ENCODE measurements at regions not wholly inside any gene's neighbourhood (a gene's known extent, or its start where the extent isn't known, plus 50 kb on each side); places are given as distances from the start of the nearest gene placed in this dataset.
"Not testable (repeated sequence)": the region's sequence is repeated elsewhere in the genome, so short reads cannot be mapped to it uniquely, and the experiment has no call there.

GRCh38 chr10:23786594-23786993 lies 347.7 kb downstream of the OTUD1 start:
- no peak overlapping the region for H3K27ac ChIP-seq (ENCODE audit: low read depth, low read length)
- no peaks in the 10 kb centered on the region for H3K27me3 ChIP-seq (ENCODE audit: control insufficient read depth in 2 of 2, insufficient read depth in 2 of 2, low read length in 2 of 2)
- Mint-ChIP-seq H3K4me1 (no peaks in the 10 kb centered on the region), H3K4me3 (no peak overlapping the region), H3K36me3 (no peaks in the 10 kb centered on the region), H3K27ac (no peak overlapping the region), H3K27me3 (peaks cover 0 to 28% (median 12%) of the 10 kb centered on the region in 5 donors), H3K9me3 (peaks cover 0 to 2% (median 0%) of the 10 kb centered on the region in 11 donors)
- H3K9me3 ChIP-seq (ENCODE audit: control insufficient read depth in 2 of 3, low read length in 3 of 3): no peaks in the 10 kb centered on the region
- no peaks in the 10 kb centered on the region for H3K4me1 ChIP-seq (ENCODE audit: control insufficient read depth in 2 of 2, insufficient read depth in 2 of 2, low read length in 2 of 2)
- intact Hi-C loops (cut with micrococcal nuclease): no loop called here
- CTCF ChIA-PET: no interaction called here
- no peak for ATAC-seq
- H3K36me3 ChIP-seq (ENCODE audit: control insufficient read depth in 2 of 3, insufficient read depth in 3 of 3, low read length in 3 of 3): no peaks in the 10 kb centered on the region
- H3K4me3 ChIP-seq (ENCODE audit: low read length): no peak overlapping the region
- DNase-seq: no peak
- POLR2A ChIA-PET: no interaction called here

- intact Hi-C loops (cut with micrococcal nuclease): no loop called here
- no peak overlapping the region for H3K4me3 Mint-ChIP-seq
- H3K27me3 Mint-ChIP-seq: no peaks in the 10 kb centered on the region
- Histone ChIP-seq H3K4me3 (ENCODE audit: low read length) (no peak overlapping the region), H3K27me3 (ENCODE audit: control insufficient read depth in 2 of 2, insufficient read depth in 2 of 2, low read length in 2 of 2) (no peaks in the 10 kb centered on the region), H3K36me3 (ENCODE audit: control insufficient read depth in 2 of 3, insufficient read depth in 3 of 3, low read length in 3 of 3) (no peaks in the 10 kb centered on the region), H3K27ac (ENCODE audit: low read depth, low read length) (no peak overlapping the region), H3K4me1 (ENCODE audit: control insufficient read depth in 2 of 2, insufficient read depth in 2 of 2, low read length in 2 of 2) (no peaks in the 10 kb centered on the region), H3K9me3 (ENCODE audit: control insufficient read depth in 2 of 3, low read length in 3 of 3) (no peaks in the 10 kb centered on the region)
- H3K9me3 Mint-ChIP-seq: peaks cover 0 to 4% (median 0%) of the 10 kb centered on the region in 11 donors
- H3K4me1 Mint-ChIP-seq: peaks cover 0 to 3% (median 0%) of the 10 kb centered on the region in 7 donors
- H3K36me3 Mint-ChIP-seq: no peaks in the 10 kb centered on the region
- ATAC-seq (no peak), DNase-seq (no peak)
- H3K27ac Mint-ChIP-seq: no peak overlapping the region
- ChIA-PET POLR2A (no interaction called here), CTCF (no interaction called here)
These were observed 354.7 kb downstream of the OTUD1 start for GRCh38 chr10:23793577-23793976.

- H3K4me1 ChIP-seq (ENCODE audit: control insufficient read depth in 2 of 2, insufficient read depth in 2 of 2, low read length in 2 of 2); H3K27ac ChIP-seq (ENCODE audit: low read depth, low read length); H3K36me3 Mint-ChIP-seq; H3K27me3 Mint-ChIP-seq; H3K9me3 ChIP-seq (ENCODE audit: control insufficient read depth in 2 of 3, low read length in 3 of 3); H3K36me3 ChIP-seq (ENCODE audit: control insufficient read depth in 2 of 3, insufficient read depth in 3 of 3, low read length in 3 of 3); H3K27ac Mint-ChIP-seq; intact Hi-C loops (cut with micrococcal nuclease); H3K9me3 Mint-ChIP-seq; H3K4me3 Mint-ChIP-seq; DNase-seq; CTCF ChIA-PET; ATAC-seq; H3K4me3 ChIP-seq (ENCODE audit: low read length); H3K4me1 Mint-ChIP-seq; H3K27me3 ChIP-seq (ENCODE audit: control insufficient read depth in 2 of 2, insufficient read depth in 2 of 2, low read length in 2 of 2); POLR2A ChIA-PET: not testable (repeated sequence)
These were observed 358.6 kb downstream of the OTUD1 start for GRCh38 chr10:23797452-23797851.

- Mint-ChIP-seq H3K27ac (no peak overlapping the region), H3K27me3 (peaks cover 0 to 5% (median 0%) of the 10 kb centered on the region in 5 donors), H3K9me3 (peaks cover 0 to 5% (median 0%) of the 10 kb centered on the region in 11 donors), H3K36me3 (no peaks in the 10 kb centered on the region), H3K4me3 (no peak overlapping the region), H3K4me1 (no peaks in the 10 kb centered on the region)
- Histone ChIP-seq H3K27me3 (ENCODE audit: control insufficient read depth in 2 of 2, insufficient read depth in 2 of 2, low read length in 2 of 2) (no peaks in the 10 kb centered on the region), H3K9me3 (ENCODE audit: control insufficient read depth in 2 of 3, low read length in 3 of 3) (no peaks in the 10 kb centered on the region), H3K4me1 (ENCODE audit: control insufficient read depth in 2 of 2, insufficient read depth in 2 of 2, low read length in 2 of 2) (no peaks in the 10 kb centered on the region), H3K36me3 (ENCODE audit: control insufficient read depth in 2 of 3, insufficient read depth in 3 of 3, low read length in 3 of 3) (no peaks in the 10 kb centered on the region), H3K4me3 (ENCODE audit: low read length) (no peak overlapping the region), H3K27ac (ENCODE audit: low read depth, low read length) (no peak overlapping the region)
- intact Hi-C loops (cut with micrococcal nuclease): no loop called here
- CTCF ChIA-PET: interaction anchor here (0.6 kb wide), 1 partner anchor 479 kb away, joined by 4 read pairs; no protein-coding TSS in a partner anchor
- POLR2A ChIA-PET: no interaction called here
- no peak for DNase-seq
- ATAC-seq: no peak
These were observed 365.2 kb downstream of the OTUD1 start for GRCh38 chr10:23804125-23804524.

GRCh38 chr10:23813687-23814086 lies 374.8 kb downstream of the OTUD1 start:
- CTCF ChIA-PET: interaction anchor here (1.3 kb wide), 1 partner anchor 11 kb away, joined by 4 read pairs; no protein-coding TSS in a partner anchor

GRCh38 chr10:23818484-23818883 lies 379.6 kb downstream of the OTUD1 start:
- Histone ChIP-seq H3K4me1 (ENCODE audit: control insufficient read depth in 2 of 2, insufficient read depth in 2 of 2, low read length in 2 of 2) (no peaks in the 10 kb centered on the region), H3K4me3 (ENCODE audit: low read length) (no peak overlapping the region), H3K9me3 (ENCODE audit: control insufficient read depth in 2 of 3, low read length in 3 of 3) (no peaks in the 10 kb centered on the region), H3K27ac (ENCODE audit: low read depth, low read length) (no peak overlapping the region), H3K27me3 (ENCODE audit: control insufficient read depth in 2 of 2, insufficient read depth in 2 of 2, low read length in 2 of 2) (no peaks in the 10 kb centered on the region), H3K36me3 (ENCODE audit: control insufficient read depth in 2 of 3, insufficient read depth in 3 of 3, low read length in 3 of 3) (no peaks in the 10 kb centered on the region)
- Mint-ChIP-seq H3K27me3 (peaks cover 0 to 16% (median 5%) of the 10 kb centered on the region in 5 donors), H3K27ac (no peak overlapping the region), H3K9me3 (peaks cover 0 to 1% (median 0%) of the 10 kb centered on the region in 11 donors), H3K4me1 (no peaks in the 10 kb centered on the region), H3K4me3 (no peak overlapping the region), H3K36me3 (no peaks in the 10 kb centered on the region)
- ChIA-PET POLR2A (interaction anchor here (0.6 kb wide), 1 partner anchor 1815 kb away, joined by 3 read pairs; no protein-coding TSS in a partner anchor), CTCF (no interaction called here)
- no peak for ATAC-seq
- DNase-seq: no peak
- intact Hi-C loops (cut with micrococcal nuclease): no loop called here

More at GRCh38 chr10:23813687-23814086, 374.8 kb downstream of the OTUD1 start:
- Mint-ChIP-seq H3K4me1 (no peaks in the 10 kb centered on the region), H3K27ac (no peak overlapping the region), H3K27me3 (peaks cover 0 to 9% (median 0%) of the 10 kb centered on the region in 5 donors), H3K4me3 (no peak overlapping the region), H3K9me3 (no peaks in the 10 kb centered on the region), H3K36me3 (no peaks in the 10 kb centered on the region)
- H3K4me3 ChIP-seq (ENCODE audit: low read length): no peak overlapping the region
- no peaks in the 10 kb centered on the region for H3K36me3 ChIP-seq (ENCODE audit: control insufficient read depth in 2 of 3, insufficient read depth in 3 of 3, low read length in 3 of 3)
- H3K27ac ChIP-seq (ENCODE audit: low read depth, low read length): no peak overlapping the region
- no peak for ATAC-seq
- no peaks in the 10 kb centered on the region for H3K4me1 ChIP-seq (ENCODE audit: control insufficient read depth in 2 of 2, insufficient read depth in 2 of 2, low read length in 2 of 2)
- H3K9me3 ChIP-seq (ENCODE audit: control insufficient read depth in 2 of 3, low read length in 3 of 3): no peaks in the 10 kb centered on the region
- intact Hi-C loops (cut with micrococcal nuclease): no loop called here
- no peaks in the 10 kb centered on the region for H3K27me3 ChIP-seq (ENCODE audit: control insufficient read depth in 2 of 2, insufficient read depth in 2 of 2, low read length in 2 of 2)
- POLR2A ChIA-PET: no interaction called here
- DNase-seq: no peak

- H3K4me1 ChIP-seq (ENCODE audit: control insufficient read depth in 2 of 2, insufficient read depth in 2 of 2, low read length in 2 of 2): no peaks in the 10 kb centered on the region
- Mint-ChIP-seq H3K27me3 (peaks cover 0 to 16% (median 5%) of the 10 kb centered on the region in 5 donors), H3K9me3 (peaks cover 0 to 5% (median 0%) of the 10 kb centered on the region in 11 donors), H3K27ac (no peak overlapping the region), H3K4me1 (no peaks in the 10 kb centered on the region), H3K36me3 (no peaks in the 10 kb centered on the region), H3K4me3 (no peak overlapping the region)
- ChIA-PET POLR2A (no interaction called here), CTCF (no interaction called here)
- no peak overlapping the region for H3K27ac ChIP-seq (ENCODE audit: low read depth, low read length)
- no peak for ATAC-seq
- intact Hi-C loops (cut with micrococcal nuclease): no loop called here
- no peaks in the 10 kb centered on the region for H3K27me3 ChIP-seq (ENCODE audit: control insufficient read depth in 2 of 2, insufficient read depth in 2 of 2, low read length in 2 of 2)
- H3K9me3 ChIP-seq (ENCODE audit: control insufficient read depth in 2 of 3, low read length in 3 of 3): no peaks in the 10 kb centered on the region
- no peaks in the 10 kb centered on the region for H3K36me3 ChIP-seq (ENCODE audit: control insufficient read depth in 2 of 3, insufficient read depth in 3 of 3, low read length in 3 of 3)
- no peak for DNase-seq
- no peak overlapping the region for H3K4me3 ChIP-seq (ENCODE audit: low read length)
These were observed 381.9 kb downstream of the OTUD1 start for GRCh38 chr10:23820792-23821191.
